ENCODE measurements at regions not wholly inside any gene's neighbourhood (a gene's known extent, or its start where the extent isn't known, plus 50 kb on each side); places are given as distances from the start of the nearest gene placed in this dataset.

DNA sequence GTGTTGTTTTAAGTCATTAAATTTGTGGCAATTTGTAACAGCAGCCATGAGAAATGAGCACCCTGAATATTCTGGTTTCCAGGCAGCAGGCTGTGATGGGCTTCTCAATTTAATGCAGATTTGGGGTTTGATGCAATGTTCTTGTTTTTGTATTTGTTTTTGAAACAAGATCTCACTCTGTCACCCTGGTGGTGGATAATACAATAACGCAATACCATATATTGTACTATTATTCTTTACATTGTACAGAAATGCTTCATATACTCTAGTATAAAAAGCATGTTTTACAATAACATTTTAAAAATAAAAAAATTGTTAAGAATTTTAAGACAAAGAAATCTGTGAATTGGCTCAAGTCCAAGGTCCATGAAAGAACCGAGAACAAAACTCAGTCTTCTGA, 129.1 kb downstream of the USP46 start:
- DNase-seq: no peak

DNA sequence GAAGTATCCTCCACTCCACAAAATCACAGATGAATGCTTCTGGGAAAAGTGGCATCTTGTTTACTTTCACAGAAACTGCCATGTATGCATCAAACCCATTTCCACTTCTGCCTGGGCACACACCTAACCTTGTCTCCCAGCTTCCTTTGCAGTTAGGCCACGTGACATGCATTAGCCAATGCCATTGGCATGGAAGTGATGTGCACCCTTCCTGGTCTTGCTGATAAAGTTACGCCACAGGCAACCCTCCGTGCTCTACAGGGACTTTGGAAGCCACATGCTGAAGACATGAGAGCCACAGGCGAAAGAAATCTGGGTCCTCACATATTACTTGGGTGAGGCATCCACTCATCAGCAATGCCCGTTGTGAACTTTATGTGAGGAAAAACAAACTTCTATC, 123.3 kb downstream of the USP46 start:
- DNase-seq: no peak

Measured in left hindlimb (tissue), 1 donor.